B cell (primary cell): ENCODE measurements at regions not wholly inside any gene's neighbourhood (a gene's known extent, or its start where the extent isn't known, plus 50 kb on each side); places are given as distances from the start of the nearest gene placed in this dataset.

Experiments used
- ATAC-seq: fragments of 200-7000 bp; cut with Tn5 transposase; one replicate; pipeline ENCODE4 v1.10.0; 2021; ENCODE audit warnings: low read depth, mild to moderate bottlenecking, moderate number of reproducible peaks, moderate library complexity
- CTCF ChIA-PET: fragments of 350-600 bp; sonication (Branson Sonifier 250); formaldehyde crosslinking; loops from one replicate; lab custom pipeline; 2021; ENCODE audit warnings: antibody characterized with exemption, inconsistent platforms; lab: Charles Lee
- POLR2A ChIA-PET: fragments of 350-600 bp; sonication (Branson Sonifier 250); formaldehyde crosslinking; loops from one replicate; lab custom pipeline; 2021; ENCODE audit warnings: antibody characterized with exemption; lab: Charles Lee
- DNase-seq: peaks from one replicate; pipeline ENCODE4 v3.0.0; 2013
- H2AFZ ChIP-seq: 2 replicates; pipeline ENCODE4 v1.6.1; 2012; ENCODE audit warnings: mild to moderate bottlenecking, low read depth, low read length; ENCODE audit not compliant: insufficient read depth, poor library complexity, severe bottlenecking
- H3K27ac ChIP-seq, 2 donors: 1 replicate in 1 of 2; 2 replicates in 1 of 2; pipeline ENCODE4 v1.5.1; 2012 to 2013; ENCODE audit warnings: low read length in 2 of 2, mild to moderate bottlenecking in 2 of 2, moderate library complexity in 1 of 2
- H3K27me3 ChIP-seq, 4 experiments: fragments of 200-600 bp in 1 of 4; sonication (generic) in 1 of 4; replicated peaks in 1 of 4; 1 replicate in 2 of 4; 2 replicates in 2 of 4; pipeline versions ENCODE4 v1.6.1 to v1.7.0; 2013 to 2016; ENCODE audit warnings: low read length in 3 of 4, mild to moderate bottlenecking in 2 of 4, mixed read lengths in 1 of 4, moderate library complexity in 1 of 4; ENCODE audit not compliant: insufficient read depth in 4 of 4, control insufficient read depth in 3 of 4; ENCODE audit errors: control extremely low read depth in 1 of 4
- H3K36me3 ChIP-seq, 2 experiments: replicated peaks in 1 of 2; 1 replicate in 1 of 2; 2 replicates in 1 of 2; pipeline versions ENCODE4 v1.6.1 to v1.7.1; 2013; ENCODE audit warnings: low read length in 1 of 2; ENCODE audit not compliant: insufficient read depth in 2 of 2, control insufficient read depth in 1 of 2; ENCODE audit errors: control extremely low read depth in 1 of 2, extremely low read depth in 1 of 2
- H3K4me1 ChIP-seq, 2 donors: fragments of 200-600 bp in 1 of 2; sonication (generic) in 1 of 2; 1 replicate in 1 of 2; 2 replicates in 1 of 2; pipeline versions ENCODE4 v1.5.1 to v1.6.1; 2013 to 2017; ENCODE audit warnings: low read length in 2 of 2; ENCODE audit not compliant: control insufficient read depth in 2 of 2, insufficient read depth in 2 of 2
- H3K4me2 ChIP-seq: replicated peaks from 2 replicates; pipeline ENCODE3; 2012; ENCODE audit warnings: mild to moderate bottlenecking, low read depth, low read length; ENCODE audit not compliant: poor library complexity, severe bottlenecking
- H3K4me3 ChIP-seq, 5 experiments: fragments of 200-600 bp in 1 of 5; sonication (generic) in 1 of 5; 1 replicate in 3 of 5; 2 replicates in 2 of 5; pipeline versions ENCODE4 v1.5.1 to v1.7.0; 2011 to 2016; ENCODE audit warnings: low read length in 4 of 5, mild to moderate bottlenecking in 4 of 5, low read depth in 2 of 5, control low read depth in 1 of 5, moderate library complexity in 1 of 5; ENCODE audit not compliant: insufficient read depth in 1 of 5; ENCODE audit errors: control extremely low read depth in 1 of 5, extremely low read depth in 1 of 5
- H3K79me2 ChIP-seq: fragments of 200-600 bp; sonication (generic); one replicate; pipeline ENCODE4 v1.6.0; 2016; ENCODE audit warnings: low read length; ENCODE audit not compliant: control insufficient read depth, insufficient read depth
- H3K9ac ChIP-seq: fragments of 200-600 bp; sonication (generic); 2 replicates; pipeline ENCODE4 v1.6.1; 2017; ENCODE audit warnings: mild to moderate bottlenecking, low read length, moderate library complexity
- H3K9me3 ChIP-seq, 3 donors: one replicate each; pipeline versions ENCODE4 v1.6.1 to v1.7.1; 2013; ENCODE audit warnings: low read length in 2 of 3; ENCODE audit not compliant: control insufficient read depth in 2 of 3, insufficient read depth in 1 of 3; ENCODE audit errors: control extremely low read depth in 1 of 3
- H4K20me1 ChIP-seq: 2 replicates; pipeline ENCODE4 v1.6.0; 2012; ENCODE audit warnings: mild to moderate bottlenecking, low read length; ENCODE audit not compliant: insufficient read depth, control insufficient read depth, poor library complexity, severe bottlenecking
- H3K27ac Mint-ChIP-seq: one replicate; pipeline ENCODE4 v1.8.0; 2021; ENCODE audit warnings: mixed read lengths
- H3K27me3 Mint-ChIP-seq: one replicate; pipeline ENCODE4 v1.8.0; 2021; ENCODE audit warnings: mixed read lengths
- H3K4me1 Mint-ChIP-seq: one replicate; pipeline ENCODE4 v1.8.0; 2021; ENCODE audit warnings: mixed read lengths
- H3K4me3 Mint-ChIP-seq: one replicate; pipeline ENCODE4 v1.8.0; 2021; ENCODE audit warnings: mixed read lengths
- H3K9me3 Mint-ChIP-seq: one replicate; pipeline ENCODE4 v1.8.0; 2022; ENCODE audit warnings: mixed read lengths; ENCODE audit not compliant: insufficient read depth
- CTCF ChIP-seq: fragments of 200-600 bp; IDR thresholded peaks from one replicate; pipeline ENCODE4 v1.8.0; 2022; ENCODE audit warnings: antibody characterized with exemption, mild to moderate bottlenecking
- EZH2 ChIP-seq: IDR thresholded peaks from 2 replicates; pipeline ENCODE4 v1.6.1; 2012; ENCODE audit warnings: borderline replicate concordance, low read depth, mild to moderate bottlenecking, moderate library complexity, low read length; ENCODE audit not compliant: insufficient read depth, poor library complexity, severe bottlenecking
- WGBS: methylation state at CpG from one replicate; pipeline ENCODE4 v1.1.5; 2013; ENCODE audit warnings: missing lambda C conversion rate; ENCODE audit not compliant: insufficient coverage; 5-methylcytosine and 5-hydroxymethylcytosine counted together
- intact Hi-C: fragments of 100-400 bp; cut with micrococcal nuclease; formaldehyde crosslinking; loops from one replicate; pipeline ENCODE4 v1.10.0; 2022

DNA sequence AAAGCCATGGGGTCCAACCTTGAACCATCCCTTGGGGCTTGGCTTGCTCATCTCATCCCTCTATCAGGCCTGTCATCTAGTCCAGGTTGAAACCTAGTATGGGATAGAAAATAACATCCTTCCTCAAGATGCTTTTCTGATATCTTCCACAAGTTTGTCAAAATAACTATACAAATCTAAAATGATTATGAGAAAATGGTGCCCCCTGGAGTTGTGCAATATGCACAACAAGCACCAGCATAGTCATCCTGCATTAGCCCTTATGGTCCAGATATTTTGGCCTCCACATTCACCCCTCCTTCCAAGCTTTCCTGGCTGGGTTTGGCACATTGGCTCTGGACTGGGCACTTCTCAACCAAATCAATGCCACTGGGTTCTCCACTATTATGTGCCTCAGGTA is 101.2 kb downstream of the TBX19 start:
- Mint-ChIP-seq H3K27me3 (peaks cover 13% of the 10 kb centered on the region), H3K9me3 (no peaks in the 10 kb centered on the region), H3K4me1 (peaks cover 1% of the 10 kb centered on the region), H3K27ac (no peak overlapping the region), H3K4me3 (no peak overlapping the region)
- Histone ChIP-seq H3K4me3 (no peak overlapping the region), H3K4me2 (no peak overlapping the region), H3K9me3 (peaks cover 0 to 8% (median 0%) of the 10 kb centered on the region in 3 donors), H3K4me1 (no peaks in the 10 kb centered on the region), H4K20me1 (no peaks in the 10 kb centered on the region), H2AFZ (no peak overlapping the region), H3K36me3 (no peaks in the 10 kb centered on the region), H3K9ac (no peak overlapping the region), H3K27me3 (peaks cover 0 to 6% (median 0%) of the 10 kb centered on the region in 4 experiments), H3K27ac (no peak overlapping the region), H3K79me2 (no peaks in the 10 kb centered on the region)
- no peak for ATAC-seq
- TF ChIP-seq EZH2 (no peak), CTCF (no peak)
- no peak for DNase-seq
- ChIA-PET POLR2A (no interaction called here), CTCF (no interaction called here)
- intact Hi-C loops: no loop called here

DNA sequence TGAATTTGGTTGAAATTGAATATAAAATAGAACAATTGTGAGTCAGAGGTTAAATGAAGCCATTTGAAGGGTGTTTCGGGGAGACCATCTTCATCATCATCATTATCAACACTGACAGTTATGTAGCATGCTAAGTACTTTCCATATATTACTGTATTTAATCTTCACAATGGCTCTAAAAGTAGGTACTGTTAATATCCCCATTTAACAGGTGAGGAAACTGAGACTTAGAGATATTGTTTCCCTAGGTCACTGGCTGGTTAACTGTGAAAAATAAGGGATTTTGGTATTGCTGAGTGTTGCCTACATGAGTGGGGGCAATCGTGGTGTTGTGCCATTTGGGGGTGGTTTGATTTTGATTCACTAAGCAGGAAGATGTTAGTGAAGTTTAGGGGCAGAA is 100.3 kb downstream of the TBX19 start:
- peaks cover 0 to 8% (median 0%) of the 10 kb centered on the region in 3 donors for H3K9me3 ChIP-seq
- Mint-ChIP-seq H3K27ac (no peak overlapping the region), H3K9me3 (no peaks in the 10 kb centered on the region), H3K4me1 (no peaks in the 10 kb centered on the region), H3K4me3 (no peak overlapping the region), H3K27me3 (peaks cover 11% of the 10 kb centered on the region)
- no peak overlapping the region for H3K9ac ChIP-seq
- H2AFZ ChIP-seq: no peak overlapping the region
- H3K36me3 ChIP-seq: no peaks in the 10 kb centered on the region
- TF ChIP-seq EZH2: no peak
- TF ChIP-seq CTCF: no peak
- no peak overlapping the region for H3K4me3 ChIP-seq
- ATAC-seq (no peak), DNase-seq (no peak)
- no peak overlapping the region for H3K4me2 ChIP-seq
- POLR2A ChIA-PET: no interaction called here
- intact Hi-C loops: no loop called here
- no peaks in the 10 kb centered on the region for H3K27me3 ChIP-seq
- no peaks in the 10 kb centered on the region for H3K4me1 ChIP-seq
- no peaks in the 10 kb centered on the region for H3K79me2 ChIP-seq
- CTCF ChIA-PET: no interaction called here
- 71% methylated on average over 1 of the region's 2 CpGs for WGBS
- H4K20me1 ChIP-seq: no peaks in the 10 kb centered on the region
- no peak overlapping the region for H3K27ac ChIP-seq
